Hematopoietic multipotent progenitor cell treated with erythropoietin and hydrocortisone succinate and interleukin-3 and kit ligand, for 8 days (in vitro differentiated cells): ENCODE measurements at regions not wholly inside any gene's neighbourhood (a gene's known extent, or its start where the extent isn't known, plus 50 kb on each side); places are given as distances from the start of the nearest gene placed in this dataset.
"Not testable (repeated sequence)": the region's sequence is repeated elsewhere in the genome, so short reads cannot be mapped to it uniquely, and the experiment has no call there.

Experiments used
- DNase-seq: peaks from one replicate; pipeline ENCODE4 v3.0.0-alpha.2; 2015

DNA sequence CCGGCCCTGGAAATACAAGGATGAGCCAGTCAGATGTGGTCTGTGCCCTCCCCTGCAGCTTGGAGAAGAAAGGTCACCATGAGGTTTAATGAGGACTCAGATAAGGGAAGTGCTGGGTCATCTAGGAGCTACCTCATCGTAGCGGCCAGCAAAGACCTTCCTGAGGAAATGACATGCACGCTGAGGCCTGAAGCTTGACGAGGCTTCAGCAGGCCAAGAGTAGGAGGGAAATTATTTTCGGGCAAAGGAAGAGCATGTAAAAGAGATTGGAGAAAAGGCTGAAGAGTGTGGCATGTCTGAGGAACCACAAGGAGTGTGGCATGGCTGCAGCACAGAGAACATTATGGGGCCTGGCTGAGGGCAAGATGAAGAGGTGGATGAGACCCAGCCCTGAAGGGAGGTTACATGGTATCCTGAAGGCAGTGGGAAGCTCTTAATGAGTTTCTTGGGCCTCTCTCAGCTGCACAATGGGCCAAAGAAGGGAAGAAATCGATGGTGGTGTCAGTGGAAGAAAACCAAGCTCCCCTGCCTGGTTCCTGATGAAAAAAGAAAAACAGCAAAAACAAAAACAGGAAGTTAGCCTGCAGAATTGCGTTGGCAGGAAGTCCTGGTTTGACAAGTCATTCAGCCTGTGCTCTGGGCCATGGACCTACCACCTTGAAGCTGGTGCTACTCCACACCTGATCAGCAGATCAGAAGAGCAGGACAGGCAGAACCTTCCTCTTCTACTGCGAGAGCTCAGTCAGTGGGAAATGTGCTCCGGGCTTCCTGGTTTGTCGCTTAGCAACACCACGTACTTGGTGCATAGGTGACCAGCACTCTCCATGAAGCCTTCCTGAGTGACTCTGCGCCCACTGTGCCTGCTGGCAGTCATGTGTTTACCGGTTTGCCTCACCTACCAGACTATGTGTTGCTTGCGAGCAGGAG is 134.5 kb upstream of the KLF3 start:
- DNase-seq: peak; percentile 77

- DNase-seq: no peak
Observed at GRCh38 chr4:38530486-38530885, 133.5 kb upstream of the KLF3 start.

- no peak for DNase-seq
Observed at GRCh38 chr4:38531141-38531727, 132.8 kb upstream of the KLF3 start.

- no peak for DNase-seq
Observed at GRCh38 chr4:38532908-38533499, 131.0 kb upstream of the KLF3 start.

GRCh38 chr4:38534344-38535045 is 129.5 kb upstream of the KLF3 start:
- no peak for DNase-seq

- DNase-seq: not testable (repeated sequence)
Observed at GRCh38 chr4:38535071-38535470, 128.9 kb upstream of the KLF3 start.

DNA sequence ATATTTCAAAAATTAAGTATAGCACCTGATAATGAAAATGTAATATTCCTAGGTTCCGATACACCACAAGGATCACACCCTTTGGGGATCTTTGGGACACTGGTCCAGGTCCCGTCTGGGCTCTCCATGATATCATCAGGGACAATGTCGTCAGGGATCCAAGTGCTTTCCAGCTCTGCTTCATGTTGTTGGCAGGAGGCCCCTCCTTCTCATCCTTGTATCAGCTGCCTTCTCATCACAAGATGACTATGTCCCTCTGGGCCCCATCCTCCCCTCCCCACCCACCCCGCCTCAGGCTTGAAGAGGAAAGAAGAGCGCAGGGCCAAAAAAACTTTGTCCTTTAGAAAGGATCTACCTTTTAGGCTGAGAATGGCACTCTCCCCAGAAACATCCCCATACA is 128.3 kb upstream of the KLF3 start:
- no peak for DNase-seq

DNA sequence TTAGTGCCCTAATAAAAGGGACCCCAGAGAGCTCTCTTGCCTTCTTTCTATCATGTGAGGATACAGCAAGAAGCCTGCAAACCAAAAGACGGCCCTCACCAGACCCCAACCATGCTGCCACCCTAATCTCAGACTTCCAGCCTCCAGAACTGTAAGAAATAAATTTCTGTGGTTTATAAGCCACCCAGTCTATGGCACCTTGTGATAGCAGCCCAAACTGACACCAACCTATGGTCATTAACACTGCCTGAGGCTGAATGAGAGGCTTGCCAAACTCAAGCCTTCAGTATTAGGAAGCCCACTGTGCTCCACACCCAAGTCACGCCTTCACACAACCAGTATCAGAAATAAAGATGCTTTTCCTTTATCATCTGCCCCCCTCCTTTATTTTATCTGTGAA is 127.3 kb upstream of the KLF3 start:
- peak; percentile 80 for DNase-seq

- DNase-seq: no peak
Observed at GRCh38 chr4:38537666-38538065, 126.3 kb upstream of the KLF3 start.

DNA sequence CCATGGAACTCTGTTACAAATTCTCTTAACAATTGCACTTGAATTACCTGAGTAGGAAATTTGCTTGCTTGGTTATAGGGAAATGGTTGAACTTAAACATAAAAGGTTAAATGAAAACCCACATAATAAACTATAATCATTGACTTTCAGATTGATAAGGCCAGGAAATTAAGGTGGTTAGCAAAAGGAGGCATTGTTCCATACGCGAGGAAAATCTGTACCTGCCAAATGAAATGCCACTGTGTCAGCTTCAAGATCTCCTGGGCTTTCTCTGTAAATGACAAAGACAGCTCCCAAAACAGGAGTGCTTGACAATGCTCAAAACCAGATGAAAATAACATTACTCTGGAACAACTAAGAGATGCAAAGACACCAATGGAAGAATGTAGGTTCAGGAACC is 125.5 kb upstream of the KLF3 start:
- DNase-seq: no peak

GRCh38 chr4:38539501-38539900 is 124.5 kb upstream of the KLF3 start:
- peak; percentile 86 for DNase-seq

- no peak for DNase-seq
Observed at GRCh38 chr4:38547052-38547451, 116.9 kb upstream of the KLF3 start.

DNA sequence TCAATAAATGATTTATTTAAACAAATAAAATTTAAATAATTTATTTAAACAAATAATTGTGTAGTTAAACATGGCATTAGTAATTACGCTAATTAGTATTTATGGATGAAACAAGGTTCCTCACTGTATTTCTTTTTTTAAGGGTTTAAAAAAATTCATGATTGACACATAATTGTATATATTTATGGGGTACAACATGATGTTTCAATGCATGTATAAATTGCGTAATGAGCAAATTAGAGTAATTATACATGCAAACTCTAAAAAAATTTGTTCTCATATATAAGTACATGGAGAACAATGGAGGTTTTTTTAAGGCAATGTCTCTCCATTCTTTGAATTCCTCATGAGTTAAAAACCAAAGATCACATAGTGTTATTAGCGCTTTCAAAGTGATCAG is 115.7 kb upstream of the KLF3 start:
- no peak for DNase-seq

DNA sequence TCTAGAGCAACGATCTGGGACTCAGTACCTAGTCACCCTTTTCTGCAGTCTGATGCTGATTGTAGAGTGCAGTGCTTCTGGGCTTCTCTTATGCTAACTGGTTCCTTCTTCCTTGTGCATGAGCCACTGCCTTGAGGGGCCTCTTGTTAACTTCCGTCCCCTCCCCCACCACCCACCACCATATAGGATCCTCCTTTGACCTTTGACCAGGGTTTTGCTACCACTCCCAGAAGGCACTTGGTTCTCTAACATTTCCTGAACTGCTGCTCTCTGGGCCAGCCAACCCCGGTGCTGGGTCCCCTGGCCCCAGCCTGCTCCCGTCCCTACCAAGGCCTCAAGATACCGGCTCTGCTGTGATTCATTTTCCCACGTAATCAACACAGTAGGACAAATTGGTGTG is 104.6 kb upstream of the KLF3 start:
- DNase-seq: no peak

- DNase-seq: no peak
Observed at GRCh38 chr4:38560340-38560739, 103.7 kb upstream of the KLF3 start.

DNA sequence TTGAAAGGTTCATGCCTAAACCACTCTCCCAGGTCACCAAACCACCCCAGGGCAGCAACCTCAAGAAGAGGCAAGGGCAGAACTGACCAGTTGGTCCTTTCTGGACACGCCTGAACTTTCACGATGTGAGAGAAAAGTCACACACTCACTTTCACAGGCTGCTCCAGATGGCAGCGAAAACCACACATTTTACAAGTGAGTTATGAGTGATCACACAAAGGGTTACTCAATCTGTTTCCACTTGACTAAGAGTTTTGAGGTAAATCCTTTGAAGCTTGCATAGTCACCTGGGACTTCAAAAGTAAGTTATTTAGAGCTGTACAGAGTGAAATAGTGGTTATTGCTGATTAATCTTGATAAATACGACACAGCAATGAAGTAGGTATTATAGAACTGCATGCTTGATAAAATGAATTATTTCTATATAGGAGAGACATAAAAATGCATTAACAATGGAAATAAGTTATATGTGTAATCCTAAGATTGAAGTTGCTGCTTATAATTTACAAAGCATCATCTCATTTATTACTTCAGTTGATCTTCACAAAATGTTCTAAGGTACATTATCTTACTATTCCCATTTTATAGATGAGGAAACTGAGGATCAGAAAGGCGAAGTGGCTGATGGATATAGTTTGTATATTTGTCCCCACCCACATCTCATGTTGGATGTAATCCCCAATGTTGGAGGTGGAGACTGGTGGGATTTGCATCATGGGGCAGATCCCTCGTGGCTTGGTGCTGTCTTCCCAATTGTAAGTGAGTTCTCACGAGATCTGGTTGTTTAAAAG is 103.0 kb upstream of the KLF3 start:
- DNase-seq: no peak

DNA sequence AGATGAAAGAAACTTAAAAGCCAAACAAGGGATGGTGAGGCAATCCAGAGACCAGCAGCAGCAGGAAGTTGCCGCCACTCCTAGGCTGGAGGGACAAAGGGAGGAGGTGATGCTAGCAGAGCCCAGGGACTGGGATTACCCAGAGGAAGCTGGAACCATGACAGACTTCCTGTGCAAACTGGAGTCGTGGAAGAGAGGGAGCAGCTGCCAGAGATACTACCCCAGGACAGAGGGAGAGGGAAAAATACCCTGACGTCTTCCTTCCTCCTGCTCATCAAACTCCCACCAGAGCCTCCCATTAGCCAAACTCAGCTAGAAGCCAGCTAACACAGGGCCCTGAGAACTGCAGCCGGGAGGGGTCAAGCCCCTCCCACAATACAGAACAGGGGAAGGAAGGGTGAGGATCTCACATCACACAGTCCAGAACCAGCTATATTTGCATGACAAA is 101.2 kb upstream of the KLF3 start:
- no peak for DNase-seq

DNA sequence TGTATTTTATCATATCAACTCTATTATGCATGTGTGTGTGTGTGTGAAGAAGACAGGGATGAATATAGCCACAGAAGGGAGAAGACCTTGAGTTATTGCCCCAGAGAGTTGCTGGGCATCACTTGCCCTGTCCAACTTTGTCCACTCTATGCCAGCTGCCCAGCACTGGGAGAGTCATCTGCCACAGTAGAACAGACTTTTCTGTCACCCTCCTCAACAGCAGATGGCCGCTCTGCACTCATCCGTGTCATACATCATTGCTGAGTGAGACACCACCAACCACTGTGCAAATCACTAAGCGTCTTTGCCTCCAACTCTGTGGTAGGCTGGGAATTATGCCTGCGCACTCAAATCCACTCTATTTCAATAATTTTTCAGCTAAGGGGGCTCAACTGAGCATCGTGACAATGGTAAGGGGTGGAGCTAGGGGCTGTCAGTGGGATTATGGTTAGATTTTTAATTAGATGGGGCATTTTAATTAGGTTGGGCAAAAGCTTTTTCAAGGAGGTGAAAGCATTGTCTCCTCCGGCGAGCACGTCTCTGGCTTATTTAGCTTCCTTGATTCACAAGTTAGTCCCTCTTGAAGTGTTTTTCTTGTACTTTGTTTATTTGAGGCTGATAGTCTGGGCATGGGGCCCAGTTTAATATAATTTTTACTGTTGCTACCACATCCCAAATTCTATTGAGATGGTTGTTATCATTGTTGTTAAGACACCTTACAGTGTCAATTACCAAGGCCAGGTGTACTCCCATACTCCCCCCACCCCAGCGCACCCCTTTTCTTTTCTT is 100.1 kb upstream of the KLF3 start:
- DNase-seq: no peak

GRCh38 chr4:38565271-38566199 is 98.5 kb upstream of the KLF3 start:
- DNase-seq: peak; percentile 69

DNA sequence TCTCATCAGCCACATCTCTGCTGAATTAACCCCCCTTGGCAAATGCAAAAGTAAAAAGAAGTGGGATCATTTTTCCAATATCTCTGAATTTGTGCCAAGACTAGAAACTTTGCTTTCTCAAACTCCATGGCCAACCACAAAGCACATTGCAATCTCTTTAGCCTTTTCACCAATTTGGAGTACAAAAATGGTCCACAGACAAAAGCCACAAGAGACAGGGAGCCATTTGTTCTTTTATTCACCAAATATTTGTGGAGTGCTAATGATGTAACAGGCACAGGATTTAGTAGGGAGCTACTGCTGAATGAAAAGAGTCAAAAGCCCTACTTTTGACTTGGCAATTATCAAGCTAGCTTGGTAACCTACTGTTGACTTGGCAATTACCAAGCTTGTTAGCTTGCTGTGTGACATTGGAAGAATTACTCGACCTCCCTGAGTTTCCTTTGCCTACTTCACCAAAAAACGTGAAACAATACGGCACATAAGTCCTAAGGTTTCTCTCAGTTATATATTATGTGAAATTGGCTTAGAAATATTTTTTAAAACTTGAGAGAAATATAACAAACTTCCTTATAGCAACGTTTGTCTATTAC is 97.1 kb upstream of the KLF3 start:
- DNase-seq: no peak
